ENCODE measurements at regions not wholly inside any gene's neighbourhood (a gene's known extent, or its start where the extent isn't known, plus 50 kb on each side); places are given as distances from the start of the nearest gene placed in this dataset.

DNA sequence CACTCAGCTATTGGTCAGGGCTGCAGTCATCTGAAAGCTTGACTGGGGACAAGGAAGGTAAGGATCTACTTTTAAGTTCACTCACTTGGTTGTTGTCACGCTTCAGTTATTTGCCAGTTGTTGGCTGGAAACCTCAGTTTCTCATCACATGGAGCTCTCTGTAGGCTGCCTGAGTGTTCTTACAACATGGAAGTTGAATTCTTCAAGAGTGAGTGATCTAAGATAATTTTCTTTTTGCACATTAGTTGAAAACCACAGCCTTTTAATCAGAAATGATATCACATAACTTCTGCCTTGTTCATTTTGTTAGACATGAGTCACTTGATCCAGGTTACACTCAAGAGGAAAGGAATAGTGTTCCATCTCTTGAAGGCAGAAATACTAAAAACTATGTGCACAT, 552.7 kb downstream of the RAPGEF2 start:
- no peak overlapping the region for H3K4me3 ChIP-seq (ENCODE audit: low read depth in 2 of 2, low read length in 2 of 2)
- no peaks in the 10 kb centered on the region for H3K27me3 ChIP-seq (ENCODE audit: control insufficient read depth, insufficient read depth, low read length)
- H3K36me3 ChIP-seq (ENCODE audit: control insufficient read depth, insufficient read depth, low read length) = no peaks in the 10 kb centered on the region
- H3K4me1 ChIP-seq (ENCODE audit: control insufficient read depth, insufficient read depth, low read length) = no peaks in the 10 kb centered on the region
- DNase-seq (ENCODE audit: low read depth, low spot score) (no peak), ATAC-seq (no peak)
- BruUV-seq (replicated peaks) = no TSS peak
- TF ChIP-seq CTCF (IDR thresholded peaks at IDR 0.05) (no peak), TCF7L2 (IDR thresholded peaks at IDR 0.05; ENCODE audit: low read depth, low read length) (no peak), SIN3A (IDR thresholded peaks at IDR 0.05; ENCODE audit: borderline replicate concordance, insufficient read depth, low read depth, low read length) (no peak), POLR2AphosphoS5 (IDR thresholded peaks at IDR 0.05; ENCODE audit: low read depth, low read length) (no peak)
- TF ChIP-seq, protein P1, sequence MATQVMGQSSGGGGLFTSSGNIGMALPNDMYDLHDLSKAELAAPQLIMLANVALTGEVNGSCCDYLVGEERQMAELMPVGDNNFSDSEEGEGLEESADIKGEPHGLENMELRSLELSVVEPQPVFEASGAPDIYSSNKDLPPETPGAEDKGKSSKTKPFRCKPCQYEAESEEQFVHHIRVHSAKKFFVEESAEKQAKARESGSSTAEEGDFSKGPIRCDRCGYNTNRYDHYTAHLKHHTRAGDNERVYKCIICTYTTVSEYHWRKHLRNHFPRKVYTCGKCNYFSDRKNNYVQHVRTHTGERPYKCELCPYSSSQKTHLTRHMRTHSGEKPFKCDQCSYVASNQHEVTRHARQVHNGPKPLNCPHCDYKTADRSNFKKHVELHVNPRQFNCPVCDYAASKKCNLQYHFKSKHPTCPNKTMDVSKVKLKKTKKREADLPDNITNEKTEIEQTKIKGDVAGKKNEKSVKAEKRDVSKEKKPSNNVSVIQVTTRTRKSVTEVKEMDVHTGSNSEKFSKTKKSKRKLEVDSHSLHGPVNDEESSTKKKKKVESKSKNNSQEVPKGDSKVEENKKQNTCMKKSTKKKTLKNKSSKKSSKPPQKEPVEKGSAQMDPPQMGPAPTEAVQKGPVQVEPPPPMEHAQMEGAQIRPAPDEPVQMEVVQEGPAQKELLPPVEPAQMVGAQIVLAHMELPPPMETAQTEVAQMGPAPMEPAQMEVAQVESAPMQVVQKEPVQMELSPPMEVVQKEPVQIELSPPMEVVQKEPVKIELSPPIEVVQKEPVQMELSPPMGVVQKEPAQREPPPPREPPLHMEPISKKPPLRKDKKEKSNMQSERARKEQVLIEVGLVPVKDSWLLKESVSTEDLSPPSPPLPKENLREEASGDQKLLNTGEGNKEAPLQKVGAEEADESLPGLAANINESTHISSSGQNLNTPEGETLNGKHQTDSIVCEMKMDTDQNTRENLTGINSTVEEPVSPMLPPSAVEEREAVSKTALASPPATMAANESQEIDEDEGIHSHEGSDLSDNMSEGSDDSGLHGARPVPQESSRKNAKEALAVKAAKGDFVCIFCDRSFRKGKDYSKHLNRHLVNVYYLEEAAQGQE (IDR thresholded peaks at IDR 0.05; ENCODE audit: insufficient read depth in 1 of 2, low read depth in 2 of 2, low read length in 1 of 2) = no peak
- ChIA-PET POLR2A (no interaction called here), CTCF (no interaction called here)
- no peak overlapping the region for H3K27ac ChIP-seq (ENCODE audit: low read length)
- intact Hi-C loops (cut with micrococcal nuclease; ENCODE audit: unreplicated experiment) = no loop called here
- no peaks in the 10 kb centered on the region for H3K9me3 ChIP-seq (ENCODE audit: control insufficient read depth, insufficient read depth, low read depth, low read length)
- in situ Hi-C loops (cut with HindIII; ENCODE audit: low pct_unique_long_range_greater_than_20kb, low sequenced_read_pairs) = no loop called here

GRCh38 chr4:159669094-159669493, 566.2 kb downstream of the RAPGEF2 start:
- in situ Hi-C loops (cut with HindIII; ENCODE audit: low pct_unique_long_range_greater_than_20kb, low sequenced_read_pairs) = no loop called here
- intact Hi-C loops (cut with micrococcal nuclease; ENCODE audit: unreplicated experiment) = no loop called here
- no peak for DNase-seq (ENCODE audit: low read depth, low spot score)

More at GRCh38 chr4:159669094-159669493, 566.2 kb downstream of the RAPGEF2 start:
- no TSS peak for BruUV-seq (replicated peaks)
- no peaks in the 10 kb centered on the region for H3K27me3 ChIP-seq (ENCODE audit: control insufficient read depth, insufficient read depth, low read length)
- POLR2A ChIA-PET = no interaction called here
- H3K27ac ChIP-seq (ENCODE audit: low read length) = no peak overlapping the region
- CTCF ChIA-PET = no interaction called here
- no peak overlapping the region for H3K4me3 ChIP-seq (ENCODE audit: low read depth in 2 of 2, low read length in 2 of 2)
- H3K36me3 ChIP-seq (ENCODE audit: control insufficient read depth, insufficient read depth, low read length) = no peaks in the 10 kb centered on the region
- ATAC-seq = no peak
- H3K4me1 ChIP-seq (ENCODE audit: control insufficient read depth, insufficient read depth, low read length) = no peaks in the 10 kb centered on the region
- no peak for TF ChIP-seq CTCF (IDR thresholded peaks at IDR 0.05)
- TF ChIP-seq, protein P1 (IDR thresholded peaks at IDR 0.05; ENCODE audit: insufficient read depth in 1 of 2, low read depth in 2 of 2, low read length in 1 of 2) = no peak
- TF ChIP-seq POLR2AphosphoS5 (IDR thresholded peaks at IDR 0.05; ENCODE audit: low read depth, low read length) = no peak
- no peak for TF ChIP-seq TCF7L2 (IDR thresholded peaks at IDR 0.05; ENCODE audit: low read depth, low read length)
- no peak for TF ChIP-seq SIN3A (IDR thresholded peaks at IDR 0.05; ENCODE audit: borderline replicate concordance, insufficient read depth, low read depth, low read length)
- no peaks in the 10 kb centered on the region for H3K9me3 ChIP-seq (ENCODE audit: control insufficient read depth, insufficient read depth, low read depth, low read length)

Measured in Panc1 (cell line).